WI38 (cell line): ENCODE measurements at regions not wholly inside any gene's neighbourhood (a gene's known extent, or its start where the extent isn't known, plus 50 kb on each side); places are given as distances from the start of the nearest gene placed in this dataset.

ENCODE experiments used
- H3K4me3 ChIP-seq: 2 replicates; pipeline ENCODE4 v1.5.1; 2011; ENCODE audit warnings: low read depth, mild to moderate bottlenecking, control low read depth, low read length
- CTCF ChIP-seq: IDR thresholded peaks from 2 replicates; pipeline ENCODE4 v1.5.1; 2012; ENCODE audit warnings: low read depth, mild to moderate bottlenecking, control low read depth, low read length

GRCh38 chr22:48696371-48696770 lies 1131.3 kb downstream of the BRD1 start:
- no peak overlapping the region for H3K4me3 ChIP-seq
- TF ChIP-seq CTCF, result no peak

- no peak overlapping the region for H3K4me3 ChIP-seq
- TF ChIP-seq CTCF, result no peak
Measured at GRCh38 chr22:48695731-48696305, 1131.9 kb downstream of the BRD1 start.

- no peak overlapping the region for H3K4me3 ChIP-seq
- TF ChIP-seq CTCF, result no peak
Measured at GRCh38 chr22:48695251-48695650, 1132.4 kb downstream of the BRD1 start.

- no peak for TF ChIP-seq CTCF
Measured at GRCh38 chr22:48694296-48694883, 1133.3 kb downstream of the BRD1 start.

GRCh38 chr22:48693377-48694135 lies 1134.1 kb downstream of the BRD1 start:
- H3K4me3 ChIP-seq, result no peak overlapping the region
- TF ChIP-seq CTCF, result no peak

More at GRCh38 chr22:48694296-48694883, 1133.3 kb downstream of the BRD1 start:
- no peak overlapping the region for H3K4me3 ChIP-seq

GRCh38 chr22:48692734-48693376 lies 1134.8 kb downstream of the BRD1 start:
- no peak overlapping the region for H3K4me3 ChIP-seq
- TF ChIP-seq CTCF, result no peak
